Neural cell (in vitro differentiated cells): ENCODE measurements at regions not wholly inside any gene's neighbourhood (a gene's known extent, or its start where the extent isn't known, plus 50 kb on each side); places are given as distances from the start of the nearest gene placed in this dataset.

Source experiments
- EZH2 ChIP-seq: fragments of 200-600, 300-800 bp; shearing (Covaris generic), sonication (generic); IDR thresholded peaks from 2 replicates; pipeline ENCODE4 v1.6.1; 2014; ENCODE audit warnings: antibody characterized with exemption, low read length, borderline replicate concordance, mild to moderate bottlenecking; ENCODE audit not compliant: insufficient read depth, poor library complexity, severe bottlenecking
- POLR2AphosphoS5 ChIP-seq: IDR thresholded peaks from 2 replicates; pipeline ENCODE4 v1.6.1; 2012

DNA sequence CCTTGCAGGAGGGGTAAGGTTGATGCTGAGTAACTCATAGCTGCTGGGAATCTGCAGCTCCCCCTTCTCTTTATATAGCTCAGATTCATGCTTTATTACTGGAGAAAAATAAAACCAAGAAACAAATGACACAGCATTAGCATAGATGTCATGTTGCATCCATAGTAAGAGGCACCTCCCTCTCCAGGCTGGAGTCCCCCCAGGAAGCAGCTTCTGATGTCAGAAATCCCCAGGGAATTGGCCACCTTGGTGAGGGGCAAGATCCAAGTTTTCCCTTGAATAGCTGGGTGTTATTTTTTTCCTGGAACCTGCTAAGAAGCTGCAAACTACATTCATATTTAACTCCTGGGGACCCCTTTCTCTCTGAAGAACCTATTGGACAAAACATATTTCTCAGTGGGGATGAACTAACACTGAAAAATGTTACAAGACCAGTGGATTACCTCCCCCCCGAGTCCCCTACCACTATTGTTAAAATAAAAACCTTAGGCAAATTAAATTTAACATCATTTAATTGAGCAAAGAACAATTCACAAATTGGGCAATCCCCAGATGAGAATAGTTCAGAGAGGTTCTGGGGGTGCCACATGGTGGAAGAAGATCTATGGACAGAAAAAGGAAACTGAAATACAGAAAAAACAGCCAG lies 163.7 kb upstream of the NAMPT start:
- TF ChIP-seq POLR2AphosphoS5 (no peak), EZH2 (no peak)
